OCI-LY7 (cell line): ENCODE measurements at regions not wholly inside any gene's neighbourhood (a gene's known extent, or its start where the extent isn't known, plus 50 kb on each side); places are given as distances from the start of the nearest gene placed in this dataset.

Experiments
- BruUV-seq: library from RNA; stranded (reverse); fragments of 400-500 nt; replicated peaks from 2 replicates; lab custom pipeline; 2021; lab: Mats Ljungman, UMichigan
- CTCF ChIA-PET: fragments of 300-600 bp; sonication (Branson Sonifier 250); formaldehyde crosslinking; loops from one replicate; lab custom pipeline; 2022; ENCODE audit warnings: antibody characterized with exemption; ENCODE audit not compliant: unreplicated experiment; lab: Charles Lee
- POLR2A ChIA-PET: fragments of 300-600 bp; sonication (Branson Sonifier 250); formaldehyde crosslinking; loops from one replicate; lab custom pipeline; 2022; ENCODE audit warnings: antibody characterized with exemption; lab: Charles Lee
- DNase-seq: peaks from one replicate; pipeline ENCODE4 v3.0.0-alpha.2; 2015; ENCODE audit warnings: low spot score
- H2AFZ ChIP-seq: fragments of 200-600 bp; sonication (generic), shearing (Covaris generic); 2 replicates; pipeline ENCODE4 v1.6.1; 2014; ENCODE audit warnings: mild to moderate bottlenecking, antibody characterized with exemption, low read length, moderate library complexity
- H3K27ac ChIP-seq: fragments of 200-600 bp; sonication (generic); 2 replicates; pipeline ENCODE4 v1.5.1; 2014; ENCODE audit warnings: mixed run types, low read depth, mild to moderate bottlenecking, moderate library complexity, low read length, inconsistent platforms; ENCODE audit not compliant: poor library complexity, severe bottlenecking
- H3K36me3 ChIP-seq: fragments of 200-600 bp; sonication (generic); 2 replicates; pipeline ENCODE4 v1.6.1; 2014; ENCODE audit warnings: mild to moderate bottlenecking, antibody characterized with exemption, low read length, moderate library complexity, mixed read lengths; ENCODE audit not compliant: insufficient read depth
- H3K4me1 ChIP-seq: fragments of 200-600 bp; sonication (generic); 2 replicates; pipeline ENCODE4 v1.5.1; 2014; ENCODE audit warnings: mild to moderate bottlenecking, low read length; ENCODE audit not compliant: insufficient read depth, poor library complexity, severe bottlenecking
- H3K4me2 ChIP-seq: fragments of 200-600 bp; sonication (generic); 2 replicates; pipeline ENCODE4 v1.6.1; 2014; ENCODE audit warnings: mild to moderate bottlenecking, low read length
- H3K4me3 ChIP-seq: fragments of 200-600 bp; sonication (generic); 2 replicates; pipeline ENCODE4 v1.5.1; 2014; ENCODE audit warnings: mild to moderate bottlenecking, low read depth, low read length; ENCODE audit not compliant: poor library complexity, severe bottlenecking
- H3K79me2 ChIP-seq: fragments of 200-600 bp; sonication (generic); 2 replicates; pipeline ENCODE4 v1.6.1; 2016; ENCODE audit warnings: low read depth, mild to moderate bottlenecking, low read length, moderate library complexity, mixed read lengths; ENCODE audit not compliant: insufficient read depth
- H3K9me2 ChIP-seq: fragments of 200-600 bp; sonication (generic); 2 replicates; pipeline ENCODE4 v1.6.1; 2016; ENCODE audit warnings: mild to moderate bottlenecking, low read length, mixed read lengths; ENCODE audit not compliant: insufficient read depth
- H3K9me3 ChIP-seq: fragments of 200-600 bp; sonication (generic); 2 replicates; pipeline ENCODE4 v1.6.1; 2014; ENCODE audit warnings: mild to moderate bottlenecking, mixed run types, low read length, mixed read lengths
- H4K20me1 ChIP-seq: fragments of 200-600 bp; sonication (generic); 2 replicates; pipeline ENCODE4 v1.6.1; 2014; ENCODE audit warnings: mild to moderate bottlenecking, antibody characterized with exemption, low read length, moderate library complexity, mixed read lengths; ENCODE audit not compliant: insufficient read depth
- EZH2phosphoT487 ChIP-seq: fragments of 200-600 bp; sonication (generic); IDR thresholded peaks from 2 replicates; pipeline ENCODE4 v1.6.1; 2018; ENCODE audit warnings: low read depth, borderline replicate concordance, mild to moderate bottlenecking, mixed run types, antibody characterized with exemption, low read length, moderate library complexity, mixed read lengths
- intact Hi-C: fragments of 100-400 bp; cut with micrococcal nuclease; formaldehyde crosslinking; loops from one replicate; pipeline ENCODE4 v1.10.0; 2022; ENCODE audit not compliant: unreplicated experiment
- TF ChIP-seq, protein P1 (sequence below): fragments of 200-600 bp; sonication (generic); conservative IDR thresholded peaks from 2 replicates; pipeline ENCODE4 v1.5.1; 2014; ENCODE audit warnings: mild to moderate bottlenecking, antibody characterized with exemption, low read length, moderate library complexity, mixed read lengths

GRCh38 chr11:109939166-109939810 is 153.9 kb upstream of the ZC3H12C start:
- CTCF ChIA-PET = interaction anchor here (0.6 kb wide), 1 partner anchor 555 kb away, joined by 3 read pairs; no protein-coding TSS in a partner anchor
- BruUV-seq = no TSS peak
- peak; percentile 34 for DNase-seq

GRCh38 chr11:109940816-109941215 is 152.4 kb upstream of the ZC3H12C start:
- H3K4me1 ChIP-seq = peaks cover under 1% of the 10 kb centered on the region
- H3K36me3 ChIP-seq = no peaks in the 10 kb centered on the region
- H3K79me2 ChIP-seq = no peaks in the 10 kb centered on the region
- intact Hi-C loops = no loop called here
- H3K4me3 ChIP-seq = no peak overlapping the region
- no peak overlapping the region for H3K4me2 ChIP-seq
- H3K9me3 ChIP-seq = no peaks in the 10 kb centered on the region
- CTCF ChIA-PET = interaction anchor here (0.5 kb wide), 1 partner anchor 159 kb away, joined by 3 read pairs; no protein-coding TSS in a partner anchor
- DNase-seq = no peak
- H2AFZ ChIP-seq = no peak overlapping the region
- H3K27ac ChIP-seq = no peak overlapping the region
- no peaks in the 10 kb centered on the region for H4K20me1 ChIP-seq
- no TSS peak for BruUV-seq
- POLR2A ChIA-PET = interaction anchor here (0.7 to 1.3 kb wide), 5 partner anchors 12 to 489 kb away, joined by 3 to 4 read pairs (median 4); partner anchors contain the start of gene FDX1
- TF ChIP-seq EZH2phosphoT487 = no peak
- TF ChIP-seq, protein P1, sequence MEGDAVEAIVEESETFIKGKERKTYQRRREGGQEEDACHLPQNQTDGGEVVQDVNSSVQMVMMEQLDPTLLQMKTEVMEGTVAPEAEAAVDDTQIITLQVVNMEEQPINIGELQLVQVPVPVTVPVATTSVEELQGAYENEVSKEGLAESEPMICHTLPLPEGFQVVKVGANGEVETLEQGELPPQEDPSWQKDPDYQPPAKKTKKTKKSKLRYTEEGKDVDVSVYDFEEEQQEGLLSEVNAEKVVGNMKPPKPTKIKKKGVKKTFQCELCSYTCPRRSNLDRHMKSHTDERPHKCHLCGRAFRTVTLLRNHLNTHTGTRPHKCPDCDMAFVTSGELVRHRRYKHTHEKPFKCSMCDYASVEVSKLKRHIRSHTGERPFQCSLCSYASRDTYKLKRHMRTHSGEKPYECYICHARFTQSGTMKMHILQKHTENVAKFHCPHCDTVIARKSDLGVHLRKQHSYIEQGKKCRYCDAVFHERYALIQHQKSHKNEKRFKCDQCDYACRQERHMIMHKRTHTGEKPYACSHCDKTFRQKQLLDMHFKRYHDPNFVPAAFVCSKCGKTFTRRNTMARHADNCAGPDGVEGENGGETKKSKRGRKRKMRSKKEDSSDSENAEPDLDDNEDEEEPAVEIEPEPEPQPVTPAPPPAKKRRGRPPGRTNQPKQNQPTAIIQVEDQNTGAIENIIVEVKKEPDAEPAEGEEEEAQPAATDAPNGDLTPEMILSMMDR = no peak
- no peaks in the 10 kb centered on the region for H3K9me2 ChIP-seq

More at GRCh38 chr11:109939166-109939810, 153.9 kb upstream of the ZC3H12C start:
- Histone ChIP-seq H3K4me2 (no peak overlapping the region), H3K4me3 (no peak overlapping the region), H3K36me3 (no peaks in the 10 kb centered on the region), H2AFZ (no peak overlapping the region), H3K9me2 (no peaks in the 10 kb centered on the region), H3K79me2 (no peaks in the 10 kb centered on the region), H3K4me1 (no peaks in the 10 kb centered on the region), H3K27ac (no peak overlapping the region), H3K9me3 (no peaks in the 10 kb centered on the region), H4K20me1 (no peaks in the 10 kb centered on the region)
- POLR2A ChIA-PET = interaction anchor here (0.6 to 0.8 kb wide), 2 partner anchors 10 to 417 kb away, joined by 4 read pairs; no protein-coding TSS in a partner anchor
- TF ChIP-seq, protein P1 = peak; percentile 68
- no peak for TF ChIP-seq EZH2phosphoT487
- intact Hi-C loops = no loop called here
